Fibroblast of lung (primary cell): ENCODE measurements at regions not wholly inside any gene's neighbourhood (a gene's known extent, or its start where the extent isn't known, plus 50 kb on each side); places are given as distances from the start of the nearest gene placed in this dataset.

Source experiments
- DNase-seq, 2 donors: peaks; one replicate each; pipeline versions ENCODE4 v3.0.0 to v3.0.0-alpha.2; 2010; ENCODE audit warnings: low read depth in 2 of 2
- H2AFZ ChIP-seq: 2 replicates; pipeline ENCODE4 v1.5.1; 2012; ENCODE audit warnings: low read length, control low read depth, inconsistent platforms
- H3K27ac ChIP-seq: 2 replicates; pipeline ENCODE4 v1.5.1; 2011; ENCODE audit warnings: low read length, control low read depth; ENCODE audit not compliant: insufficient read depth
- H3K27me3 ChIP-seq: 2 replicates; pipeline ENCODE4 v1.5.1; 2011; ENCODE audit warnings: mild to moderate bottlenecking, low read length; ENCODE audit not compliant: control insufficient read depth, insufficient read depth
- H3K36me3 ChIP-seq: 2 replicates; pipeline ENCODE4 v1.5.1; 2011; ENCODE audit warnings: low read length; ENCODE audit not compliant: control insufficient read depth, insufficient read depth
- H3K4me1 ChIP-seq: 2 replicates; pipeline ENCODE4 v1.5.1; 2011; ENCODE audit warnings: low read length; ENCODE audit not compliant: control insufficient read depth, insufficient read depth; ENCODE audit errors: extremely low read depth
- H3K4me2 ChIP-seq: 2 replicates; pipeline ENCODE4 v1.5.1; 2011; ENCODE audit warnings: low read length, control low read depth; ENCODE audit not compliant: insufficient read depth; ENCODE audit errors: extremely low read depth
- H3K4me3 ChIP-seq, 4 experiments: fragments of 200-600 bp in 1 of 4; sonication (generic) in 1 of 4; replicated peaks in 1 of 4; 2 replicates each; pipeline ENCODE4 v1.5.1; 2011 to 2016; ENCODE audit warnings: low read length in 4 of 4, low read depth in 3 of 4, mild to moderate bottlenecking in 3 of 4, control low read depth in 2 of 4, inconsistent platforms in 1 of 4, mixed read lengths in 1 of 4; ENCODE audit not compliant: insufficient read depth in 1 of 4; ENCODE audit errors: control extremely low read depth in 1 of 4
- H3K79me2 ChIP-seq: 2 replicates; pipeline ENCODE4 v1.5.1; 2012; ENCODE audit warnings: mild to moderate bottlenecking, low read length, inconsistent platforms; ENCODE audit not compliant: control insufficient read depth, insufficient read depth
- H3K9ac ChIP-seq: 2 replicates; pipeline ENCODE4 v1.5.1; 2011; ENCODE audit warnings: mild to moderate bottlenecking, low read length, control low read depth; ENCODE audit not compliant: insufficient read depth
- H3K9me3 ChIP-seq: 2 replicates; pipeline ENCODE4 v1.5.1; 2012; ENCODE audit warnings: low read depth, low read length; ENCODE audit not compliant: control insufficient read depth, insufficient read depth
- H4K20me1 ChIP-seq: 2 replicates; pipeline ENCODE4 v1.5.1; 2011; ENCODE audit warnings: low read length; ENCODE audit not compliant: control insufficient read depth, insufficient read depth; ENCODE audit errors: extremely low read depth
- EZH2 ChIP-seq: IDR thresholded peaks from 2 replicates; pipeline ENCODE4 v1.5.1; 2012; ENCODE audit warnings: low read length, control low read depth, mild to moderate bottlenecking; ENCODE audit errors: missing control alignments
- TF ChIP-seq, protein P1 (sequence below), 2 donors: IDR thresholded peaks in 1 of 2; conservative IDR thresholded peaks in 1 of 2; 1 replicate in 1 of 2; 2 replicates in 1 of 2; pipeline ENCODE4 v1.5.1; 2011 to 2012; ENCODE audit warnings: low read length in 2 of 2, control low read depth in 1 of 2, inconsistent platforms in 1 of 2, low read depth in 1 of 2, mild to moderate bottlenecking in 1 of 2

DNA sequence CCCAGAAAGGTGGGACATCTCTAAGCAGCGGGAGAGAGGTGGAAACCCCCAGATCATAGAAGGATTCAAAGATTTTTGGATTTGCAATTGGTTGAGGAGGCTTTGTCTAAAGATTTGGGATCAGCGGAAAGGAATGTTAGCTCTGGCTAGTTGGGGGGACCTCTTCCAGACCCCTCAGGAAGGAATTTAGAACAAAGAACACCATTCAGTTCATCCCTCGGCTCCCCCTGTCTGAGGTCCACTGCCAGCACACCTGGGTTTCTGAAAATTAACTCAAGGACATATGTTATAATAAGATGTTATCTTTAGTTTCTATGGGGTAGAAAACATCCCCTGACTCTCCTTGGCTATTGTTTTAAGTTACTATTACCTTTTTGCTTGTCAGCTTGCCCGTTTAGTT lies 163.6 kb downstream of the CEP135 start:
- DNase-seq, result no peak
- Histone ChIP-seq H2AFZ (no peak overlapping the region), H3K4me1 (no peaks in the 10 kb centered on the region), H3K9ac (no peak overlapping the region), H3K27ac (no peak overlapping the region), H3K4me2 (no peak overlapping the region), H3K27me3 (no peaks in the 10 kb centered on the region), H3K36me3 (no peaks in the 10 kb centered on the region), H3K4me3 (no peak overlapping the region), H3K9me3 (no peaks in the 10 kb centered on the region), H4K20me1 (no peaks in the 10 kb centered on the region), H3K79me2 (no peaks in the 10 kb centered on the region)
- TF ChIP-seq, protein P1, sequence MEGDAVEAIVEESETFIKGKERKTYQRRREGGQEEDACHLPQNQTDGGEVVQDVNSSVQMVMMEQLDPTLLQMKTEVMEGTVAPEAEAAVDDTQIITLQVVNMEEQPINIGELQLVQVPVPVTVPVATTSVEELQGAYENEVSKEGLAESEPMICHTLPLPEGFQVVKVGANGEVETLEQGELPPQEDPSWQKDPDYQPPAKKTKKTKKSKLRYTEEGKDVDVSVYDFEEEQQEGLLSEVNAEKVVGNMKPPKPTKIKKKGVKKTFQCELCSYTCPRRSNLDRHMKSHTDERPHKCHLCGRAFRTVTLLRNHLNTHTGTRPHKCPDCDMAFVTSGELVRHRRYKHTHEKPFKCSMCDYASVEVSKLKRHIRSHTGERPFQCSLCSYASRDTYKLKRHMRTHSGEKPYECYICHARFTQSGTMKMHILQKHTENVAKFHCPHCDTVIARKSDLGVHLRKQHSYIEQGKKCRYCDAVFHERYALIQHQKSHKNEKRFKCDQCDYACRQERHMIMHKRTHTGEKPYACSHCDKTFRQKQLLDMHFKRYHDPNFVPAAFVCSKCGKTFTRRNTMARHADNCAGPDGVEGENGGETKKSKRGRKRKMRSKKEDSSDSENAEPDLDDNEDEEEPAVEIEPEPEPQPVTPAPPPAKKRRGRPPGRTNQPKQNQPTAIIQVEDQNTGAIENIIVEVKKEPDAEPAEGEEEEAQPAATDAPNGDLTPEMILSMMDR (conservative IDR thresholded peaks at IDR 0.05 in 1 of 2, IDR thresholded peaks at IDR 0.05 in 1 of 2; ENCODE audit: low read depth in 1 of 2, low read length in 2 of 2), result no peak
- TF ChIP-seq EZH2, result no peak

DNA sequence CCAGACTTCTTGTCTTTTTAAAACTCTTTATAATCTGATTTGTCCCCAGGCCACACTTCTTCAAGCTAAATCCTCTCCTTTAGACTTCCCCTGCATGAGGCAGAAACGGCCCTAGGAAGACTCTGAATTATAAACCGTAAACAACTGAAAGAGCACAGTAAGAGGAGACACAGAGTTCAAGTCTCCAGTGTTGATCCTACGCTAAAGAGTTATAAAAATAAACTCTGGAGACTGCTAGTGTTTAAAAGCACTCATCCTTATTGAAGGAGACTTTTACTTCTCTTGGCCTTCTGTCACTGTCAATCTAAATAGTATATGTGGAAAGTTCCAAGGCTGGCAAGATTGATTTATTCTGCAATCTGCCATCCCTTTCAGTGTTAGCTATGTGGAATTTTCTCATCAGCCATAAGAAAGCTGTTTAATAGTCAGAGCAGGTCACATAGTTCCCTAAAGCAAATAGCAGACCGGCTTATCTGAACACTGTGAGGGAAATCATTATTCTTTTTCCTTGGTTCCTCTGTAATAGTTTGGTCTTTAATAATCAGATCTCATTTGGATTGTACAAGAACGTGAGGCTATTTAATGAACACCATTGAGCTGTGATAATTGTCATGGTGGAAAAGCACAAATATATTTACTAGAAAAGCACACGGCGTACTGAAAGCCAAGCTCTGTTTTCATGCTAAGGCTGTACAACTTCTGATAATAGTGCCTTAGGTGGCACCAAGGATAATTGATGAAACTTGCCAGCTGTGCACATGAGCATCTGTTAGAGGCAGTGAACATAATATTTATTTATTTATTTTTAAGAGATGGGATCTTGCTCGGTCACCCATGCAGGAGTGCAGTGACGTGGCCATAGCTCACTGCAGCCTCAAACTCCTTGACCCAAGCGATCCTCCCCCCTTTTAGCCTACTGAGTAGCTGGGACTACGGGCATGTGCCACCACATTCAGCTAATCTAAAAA lies 157.7 kb downstream of the CEP135 start:
- Histone ChIP-seq H3K79me2 (no peaks in the 10 kb centered on the region), H2AFZ (no peak overlapping the region), H3K27ac (no peak overlapping the region), H3K36me3 (no peaks in the 10 kb centered on the region), H3K9me3 (no peaks in the 10 kb centered on the region), H3K4me2 (no peak overlapping the region), H3K27me3 (no peaks in the 10 kb centered on the region), H3K4me3 (no peak overlapping the region), H3K4me1 (no peaks in the 10 kb centered on the region), H4K20me1 (no peaks in the 10 kb centered on the region), H3K9ac (no peak overlapping the region)
- TF ChIP-seq, protein P1 (conservative IDR thresholded peaks at IDR 0.05 in 1 of 2, IDR thresholded peaks at IDR 0.05 in 1 of 2; ENCODE audit: low read depth in 1 of 2, low read length in 2 of 2), result no peak
- no peak for TF ChIP-seq EZH2
- no peak for DNase-seq

DNA sequence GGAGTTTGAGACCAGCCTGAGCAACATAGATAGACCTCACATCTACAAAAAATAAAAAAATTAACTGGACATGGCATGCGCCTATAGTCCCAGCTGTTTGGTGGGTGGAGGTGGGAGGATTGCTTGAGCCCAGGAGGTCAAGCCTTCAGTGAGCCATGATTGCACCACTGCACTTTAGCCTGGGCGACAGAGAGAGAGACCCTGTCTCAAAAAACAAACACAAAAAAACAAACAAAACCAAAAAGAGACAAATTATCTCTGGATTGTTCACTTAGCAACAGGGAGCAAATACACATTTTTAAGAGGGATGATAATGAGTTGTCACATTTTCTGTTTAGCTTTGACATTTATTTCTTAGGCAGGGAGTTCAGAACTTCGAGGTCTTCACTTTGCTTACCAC lies 155.4 kb downstream of the CEP135 start:
- Histone ChIP-seq H3K4me2 (no peak overlapping the region), H3K4me3 (no peak overlapping the region), H3K79me2 (no peaks in the 10 kb centered on the region), H3K9me3 (no peaks in the 10 kb centered on the region), H3K9ac (no peak overlapping the region), H3K27me3 (no peaks in the 10 kb centered on the region), H4K20me1 (no peaks in the 10 kb centered on the region), H3K4me1 (no peaks in the 10 kb centered on the region), H2AFZ (no peak overlapping the region), H3K27ac (no peak overlapping the region), H3K36me3 (no peaks in the 10 kb centered on the region)
- TF ChIP-seq EZH2, result no peak
- TF ChIP-seq, protein P1 (conservative IDR thresholded peaks at IDR 0.05 in 1 of 2, IDR thresholded peaks at IDR 0.05 in 1 of 2; ENCODE audit: low read depth in 1 of 2, low read length in 2 of 2), result no peak
- no peak for DNase-seq
